ENCODE measurements at regions not wholly inside any gene's neighbourhood (a gene's known extent, or its start where the extent isn't known, plus 50 kb on each side); places are given as distances from the start of the nearest gene placed in this dataset.

GRCh38 chr17:79189305-79189704 lies 114.7 kb downstream of the ENGASE start:
- DNase-seq (ENCODE audit: extremely low read depth, low read depth), result no peak

GRCh38 chr17:79188685-79189084 lies 114.1 kb downstream of the ENGASE start:
- no peak for DNase-seq (ENCODE audit: extremely low read depth, low read depth)

- peak; percentile 25 for DNase-seq (ENCODE audit: extremely low read depth, low read depth)
Measured at GRCh38 chr17:79188048-79188447, 113.4 kb downstream of the ENGASE start.

GRCh38 chr17:79187186-79187585 lies 112.6 kb downstream of the ENGASE start:
- no peak for DNase-seq (ENCODE audit: extremely low read depth, low read depth)

GRCh38 chr17:79186406-79186805 lies 111.8 kb downstream of the ENGASE start:
- DNase-seq (ENCODE audit: extremely low read depth, low read depth), result no peak

GRCh38 chr17:79185671-79186070 lies 111.0 kb downstream of the ENGASE start:
- DNase-seq (ENCODE audit: extremely low read depth, low read depth), result no peak

- no peak for DNase-seq (ENCODE audit: extremely low read depth, low read depth)
Measured at GRCh38 chr17:79184219-79184618, 109.6 kb downstream of the ENGASE start.

GRCh38 chr17:79183293-79184158 lies 108.9 kb downstream of the ENGASE start:
- DNase-seq (ENCODE audit: extremely low read depth, low read depth), result no peak

- DNase-seq (ENCODE audit: extremely low read depth, low read depth), result no peak
Measured at GRCh38 chr17:79183043-79183292, 108.3 kb downstream of the ENGASE start.

- DNase-seq (ENCODE audit: extremely low read depth, low read depth), result no peak
Measured at GRCh38 chr17:79182176-79183042, 107.8 kb downstream of the ENGASE start.

- no peak for DNase-seq (ENCODE audit: extremely low read depth, low read depth)
Measured at GRCh38 chr17:79180358-79181005, 105.9 kb downstream of the ENGASE start.

- no peak for DNase-seq (ENCODE audit: extremely low read depth, low read depth)
Measured at GRCh38 chr17:79179334-79179733, 104.7 kb downstream of the ENGASE start.

- no peak for DNase-seq (ENCODE audit: extremely low read depth, low read depth)
Measured at GRCh38 chr17:79177877-79178276, 103.3 kb downstream of the ENGASE start.

GRCh38 chr17:79176792-79177601 lies 102.4 kb downstream of the ENGASE start:
- no peak for DNase-seq (ENCODE audit: extremely low read depth, low read depth)

- peak; percentile 14 for DNase-seq (ENCODE audit: extremely low read depth, low read depth)
Measured at GRCh38 chr17:79174905-79175856, 100.6 kb downstream of the ENGASE start.

GRCh38 chr17:79174193-79174765 lies 99.7 kb downstream of the ENGASE start:
- DNase-seq (ENCODE audit: extremely low read depth, low read depth), result no peak

GRCh38 chr17:79171188-79171587 lies 96.6 kb downstream of the ENGASE start:
- DNase-seq (ENCODE audit: extremely low read depth, low read depth), result no peak

GRCh38 chr17:79169861-79170260 lies 95.2 kb downstream of the ENGASE start:
- DNase-seq (ENCODE audit: extremely low read depth, low read depth), result no peak

GRCh38 chr17:79169366-79169765 lies 94.7 kb downstream of the ENGASE start:
- no peak for DNase-seq (ENCODE audit: extremely low read depth, low read depth)
